ENCODE measurements at regions not wholly inside any gene's neighbourhood (a gene's known extent, or its start where the extent isn't known, plus 50 kb on each side); places are given as distances from the start of the nearest gene placed in this dataset.

DNA sequence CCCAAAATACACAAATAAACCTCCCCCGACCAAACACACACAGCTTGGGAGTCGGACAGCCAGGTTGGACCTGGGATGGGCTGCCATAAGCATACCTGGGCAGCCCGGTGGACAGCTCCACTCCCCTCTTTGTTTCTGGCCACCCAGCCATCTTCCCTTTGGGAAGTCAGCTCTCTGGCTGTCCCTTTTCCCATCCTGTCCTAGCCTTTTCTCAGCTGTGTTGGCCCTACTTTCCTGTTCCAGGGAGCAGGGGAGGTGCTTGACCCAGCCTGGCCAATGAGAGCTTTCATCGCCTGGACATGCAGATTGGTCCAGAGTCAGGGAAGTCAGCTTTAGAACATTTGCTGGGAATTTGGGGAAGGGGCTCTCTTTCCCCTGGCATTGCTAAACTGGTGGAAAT lies 68.7 kb upstream of the NECTIN1 start:
- POLR2A ChIA-PET = no interaction called here
- H3K4me3 ChIP-seq (replicated peaks in 1 of 3; ENCODE audit: insufficient read depth in 1 of 3, low read depth in 1 of 3, low read length in 3 of 3) = no peak overlapping the region
- H4K20me1 ChIP-seq (replicated peaks; ENCODE audit: control insufficient read depth, extremely low read depth, insufficient read depth, low read length) = no peaks in the 10 kb centered on the region
- CTCF ChIA-PET = no interaction called here
- dilution Hi-C loops (cut with MboI; ENCODE audit: extremely low pct_ligation_motif_present, low sequenced_read_pairs) = no loop called here
- H3K4me1 ChIP-seq (ENCODE audit: control insufficient read depth, extremely low read depth, insufficient read depth, low read length) = no peaks in the 10 kb centered on the region
- no peak for DNase-seq (ENCODE audit: low read depth, low spot score)
- no peak overlapping the region for H3K4me2 ChIP-seq (ENCODE audit: insufficient read depth, low read length)
- FAIRE-seq = no peak
- H3K9ac ChIP-seq (replicated peaks; ENCODE audit: extremely low read depth, insufficient read depth, low read length) = no peak overlapping the region
- H3K36me3 ChIP-seq (ENCODE audit: control insufficient read depth in 2 of 2, extremely low read depth in 1 of 2, insufficient read depth in 2 of 2, low read length in 2 of 2) = no peaks in the 10 kb centered on the region
- H2AFZ ChIP-seq (ENCODE audit: low read depth, low read length) = no peak overlapping the region
- H3K79me2 ChIP-seq (ENCODE audit: control insufficient read depth, insufficient read depth, low read length) = no peaks in the 10 kb centered on the region
- no peaks in the 10 kb centered on the region for H3K9me3 ChIP-seq (replicated peaks; ENCODE audit: control insufficient read depth, insufficient read depth, low read length)
- no TSS peak for BruUV-seq (replicated peaks)
- TF ChIP-seq EZH2 (IDR thresholded peaks at IDR 0.05; ENCODE audit: borderline replicate concordance, low read depth, low read length, severe bottlenecking) = no peak
- H3K27me3 ChIP-seq (ENCODE audit: control insufficient read depth in 2 of 2, insufficient read depth in 2 of 2, low read length in 2 of 2) = no peaks in the 10 kb centered on the region
- H3K27ac ChIP-seq (ENCODE audit: insufficient read depth, low read depth, low read length) = no peak overlapping the region
- no peaks in the 10 kb centered on the region for H3K9me1 ChIP-seq (replicated peaks; ENCODE audit: control insufficient read depth, extremely low read depth, insufficient read depth, low read length)
- intact Hi-C loops (cut with micrococcal nuclease) = no loop called here

GRCh38 chr11:119797123-119797611 lies 68.2 kb upstream of the NECTIN1 start:
- H3K9ac ChIP-seq (replicated peaks; ENCODE audit: extremely low read depth, insufficient read depth, low read length) = no peak overlapping the region
- no peaks in the 10 kb centered on the region for H3K9me1 ChIP-seq (replicated peaks; ENCODE audit: control insufficient read depth, extremely low read depth, insufficient read depth, low read length)
- TF ChIP-seq MYC (IDR thresholded peaks at IDR 0.05; ENCODE audit: low read depth, low read length) (no peak), EZH2 (IDR thresholded peaks at IDR 0.05; ENCODE audit: borderline replicate concordance, low read depth, low read length, severe bottlenecking) (no peak), FOS (IDR thresholded peaks at IDR 0.05; ENCODE audit: borderline replicate concordance, insufficient read depth, low read length) (no peak), GATA2 (IDR thresholded peaks at IDR 0.05; ENCODE audit: insufficient read depth, insufficient read length, low read depth, low read length) (no peak), MAX (IDR thresholded peaks at IDR 0.05; ENCODE audit: insufficient read depth, insufficient read length) (no peak), JUN (IDR thresholded peaks at IDR 0.05; ENCODE audit: borderline replicate concordance, insufficient read depth, insufficient read length, low read depth) (no peak)
- TF ChIP-seq, protein P1, sequence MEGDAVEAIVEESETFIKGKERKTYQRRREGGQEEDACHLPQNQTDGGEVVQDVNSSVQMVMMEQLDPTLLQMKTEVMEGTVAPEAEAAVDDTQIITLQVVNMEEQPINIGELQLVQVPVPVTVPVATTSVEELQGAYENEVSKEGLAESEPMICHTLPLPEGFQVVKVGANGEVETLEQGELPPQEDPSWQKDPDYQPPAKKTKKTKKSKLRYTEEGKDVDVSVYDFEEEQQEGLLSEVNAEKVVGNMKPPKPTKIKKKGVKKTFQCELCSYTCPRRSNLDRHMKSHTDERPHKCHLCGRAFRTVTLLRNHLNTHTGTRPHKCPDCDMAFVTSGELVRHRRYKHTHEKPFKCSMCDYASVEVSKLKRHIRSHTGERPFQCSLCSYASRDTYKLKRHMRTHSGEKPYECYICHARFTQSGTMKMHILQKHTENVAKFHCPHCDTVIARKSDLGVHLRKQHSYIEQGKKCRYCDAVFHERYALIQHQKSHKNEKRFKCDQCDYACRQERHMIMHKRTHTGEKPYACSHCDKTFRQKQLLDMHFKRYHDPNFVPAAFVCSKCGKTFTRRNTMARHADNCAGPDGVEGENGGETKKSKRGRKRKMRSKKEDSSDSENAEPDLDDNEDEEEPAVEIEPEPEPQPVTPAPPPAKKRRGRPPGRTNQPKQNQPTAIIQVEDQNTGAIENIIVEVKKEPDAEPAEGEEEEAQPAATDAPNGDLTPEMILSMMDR (IDR thresholded peaks at IDR 0.05; ENCODE audit: extremely low read depth in 1 of 2, insufficient read depth in 1 of 2, low read depth in 1 of 2, low read length in 2 of 2) = no peak
- ChIA-PET POLR2A (no interaction called here), CTCF (no interaction called here)
- no TSS peak for BruUV-seq (replicated peaks)
- DNase-seq (ENCODE audit: low read depth, low spot score) = no peak
- H3K4me1 ChIP-seq (ENCODE audit: control insufficient read depth, extremely low read depth, insufficient read depth, low read length) = no peaks in the 10 kb centered on the region
- H3K27me3 ChIP-seq (ENCODE audit: control insufficient read depth in 2 of 2, insufficient read depth in 2 of 2, low read length in 2 of 2) = no peaks in the 10 kb centered on the region
- H3K4me3 ChIP-seq (replicated peaks in 1 of 3; ENCODE audit: insufficient read depth in 1 of 3, low read depth in 1 of 3, low read length in 3 of 3) = no peak overlapping the region
- intact Hi-C loops (cut with micrococcal nuclease) = no loop called here
- H3K9me3 ChIP-seq (replicated peaks; ENCODE audit: control insufficient read depth, insufficient read depth, low read length) = no peaks in the 10 kb centered on the region
- no peak overlapping the region for H3K27ac ChIP-seq (ENCODE audit: insufficient read depth, low read depth, low read length)
- H2AFZ ChIP-seq (ENCODE audit: low read depth, low read length) = no peak overlapping the region
- H3K36me3 ChIP-seq (ENCODE audit: control insufficient read depth in 2 of 2, extremely low read depth in 1 of 2, insufficient read depth in 2 of 2, low read length in 2 of 2) = no peaks in the 10 kb centered on the region
- H3K4me2 ChIP-seq (ENCODE audit: insufficient read depth, low read length) = no peak overlapping the region
- no peaks in the 10 kb centered on the region for H4K20me1 ChIP-seq (replicated peaks; ENCODE audit: control insufficient read depth, extremely low read depth, insufficient read depth, low read length)
- no peaks in the 10 kb centered on the region for H3K79me2 ChIP-seq (ENCODE audit: control insufficient read depth, insufficient read depth, low read length)
- dilution Hi-C loops (cut with MboI; ENCODE audit: extremely low pct_ligation_motif_present, low sequenced_read_pairs) = no loop called here
- no peak for FAIRE-seq

All from endothelial cell of umbilical vein (primary cell).